HepG2 (cell line): ENCODE measurements at regions not wholly inside any gene's neighbourhood (a gene's known extent, or its start where the extent isn't known, plus 50 kb on each side); places are given as distances from the start of the nearest gene placed in this dataset.
A peak's percentile ranks its signal among the peaks of the same experiment; 100 is the strongest.

Source experiments
- ATAC-seq: fragments of 200-7000 bp; cut with Tn5 transposase; 3 replicates; pipeline ENCODE4 v1.9.1; 2020; ENCODE audit warnings: mild to moderate bottlenecking, moderate library complexity
- BruUV-seq: library from RNA; stranded (reverse); fragments of 400-500 nt; replicated peaks from 2 replicates; lab custom pipeline; 2021; lab: Mats Ljungman, UMichigan
- CTCF ChIA-PET: fragments of 300-600 bp; formaldehyde crosslinking; extraction: SDS; loops from one replicate; lab custom pipeline; 2021; ENCODE audit warnings: low total read pairs, inconsistent platforms, low intra/inter-chr PET ratio; lab: Yijun Ruan, JAX
- POLR2A ChIA-PET: fragments of 350-600 bp; sonication (Branson Sonifier 250); formaldehyde crosslinking; loops from one replicate; lab custom pipeline; 2020; ENCODE audit warnings: antibody characterized with exemption, inconsistent platforms; lab: Yijun Ruan, JAX
- DNase-seq: peaks from one replicate; pipeline ENCODE4 v3.0.0-alpha.2; 2015; ENCODE audit warnings: low spot score
- FAIRE-seq: peaks from 3 replicates; lab custom pipeline; 2011; peaks lifted over from hg19 to GRCh38; lab: Jason Lieb, UNC
- H2AFZ ChIP-seq: one replicate; pipeline ENCODE4 v1.6.1; 2011; ENCODE audit warnings: low read length, inconsistent platforms
- H3K27ac ChIP-seq: fragments of 300-600 bp; 3 replicates; pipeline ENCODE4 v1.8.0; 2011; ENCODE audit warnings: mixed run types, mild to moderate bottlenecking, mixed read lengths, low read length, inconsistent platforms; ENCODE audit not compliant: insufficient read depth; ENCODE audit errors: extremely low read length
- H3K27me3 ChIP-seq, 2 experiments: fragments of 200-600 bp in 1 of 2; 2 replicates in 1 of 2; 3 replicates in 1 of 2; pipeline versions ENCODE4 v1.6.0 to v1.8.0; 2011; ENCODE audit warnings: low read length in 2 of 2, mild to moderate bottlenecking in 2 of 2, moderate library complexity in 2 of 2, inconsistent platforms in 1 of 2; ENCODE audit not compliant: insufficient read depth in 2 of 2, control insufficient read depth in 1 of 2
- H3K36me3 ChIP-seq, 2 experiments: fragments of 200-600 bp in 1 of 2; replicated peaks in 1 of 2; 2 replicates in 1 of 2; 3 replicates in 1 of 2; pipeline versions ENCODE4 v1.5.1 to v1.8.0; 2011; ENCODE audit warnings: low read length in 2 of 2, inconsistent platforms in 1 of 2; ENCODE audit not compliant: insufficient read depth in 2 of 2, control insufficient read depth in 1 of 2
- H3K4me1 ChIP-seq: 2 replicates; pipeline ENCODE4 v1.5.1; 2012; ENCODE audit warnings: low read length, inconsistent platforms; ENCODE audit not compliant: insufficient read depth
- H3K4me2 ChIP-seq: 2 replicates; pipeline ENCODE4 v1.6.0; 2011; ENCODE audit warnings: low read depth, low read length, inconsistent platforms
- H3K4me3 ChIP-seq, 3 experiments: fragments of 200-600 bp in 1 of 3; sonication (generic), shearing (Covaris generic) in 1 of 3; replicated peaks in 1 of 3; 2 replicates each; pipeline ENCODE4 v1.5.1; 2011 to 2016; ENCODE audit warnings: low read length in 3 of 3, inconsistent platforms in 2 of 3, low read depth in 2 of 3, mild to moderate bottlenecking in 2 of 3, control low read depth in 1 of 3, mixed read lengths in 1 of 3; ENCODE audit not compliant: insufficient read depth in 1 of 3
- H3K79me2 ChIP-seq: one replicate; pipeline ENCODE4 v1.6.1; 2011; ENCODE audit warnings: low read length, inconsistent platforms; ENCODE audit not compliant: insufficient read depth
- H3K9ac ChIP-seq: 2 replicates; pipeline ENCODE4 v1.6.0; 2011; ENCODE audit warnings: mild to moderate bottlenecking, low read depth, low read length, inconsistent platforms; ENCODE audit not compliant: insufficient read depth
- H3K9me3 ChIP-seq: 2 replicates; pipeline ENCODE4 v1.5.1; 2012; ENCODE audit warnings: mild to moderate bottlenecking, low read length
- H4K20me1 ChIP-seq: 2 replicates; pipeline ENCODE4 v1.6.0; 2011; ENCODE audit warnings: inconsistent platforms, mild to moderate bottlenecking, low read length, moderate library complexity; ENCODE audit not compliant: insufficient read depth
- FOXA3 ChIP-seq: IDR thresholded peaks from 2 replicates; pipeline ENCODE4 v1.6.1; 2016; ENCODE audit warnings: missing genetic modification reagents, missing compliant biosample characterization
- JDP2 ChIP-seq: sonication (generic); formaldehyde crosslinking; IDR thresholded peaks from 2 replicates; pipeline ENCODE4 v1.8.1; 2022; ENCODE audit warnings: missing genetic modification reagents, borderline replicate concordance
- MAF1 ChIP-seq: sonication (generic); formaldehyde crosslinking; IDR thresholded peaks from 2 replicates; pipeline ENCODE4 v1.5.0; 2020; ENCODE audit warnings: missing genetic modification reagents, borderline replicate concordance
- RFX1 ChIP-seq: fragments of 450-650 bp; IDR thresholded peaks from 2 replicates; pipeline ENCODE4 v1.6.1; 2017
- SMAD9 ChIP-seq: sonication (generic); formaldehyde crosslinking; IDR thresholded peaks from 2 replicates; pipeline ENCODE4 v1.5.1; 2020; ENCODE audit warnings: mild to moderate bottlenecking, missing genetic modification reagents
- TCF12 ChIP-seq, 2 experiments: fragments of 450-650 bp in 1 of 2; sonication (generic) in 1 of 2; formaldehyde crosslinking in 1 of 2; IDR thresholded peaks; 2 replicates each; pipeline versions ENCODE4 v1.6.1 to v1.8.0; 2017 to 2022; ENCODE audit warnings: antibody characterized with exemption in 1 of 2, mild to moderate bottlenecking in 1 of 2, missing genetic modification reagents in 1 of 2, moderate library complexity in 1 of 2
- TEF ChIP-seq: sonication (generic); formaldehyde crosslinking; IDR thresholded peaks from 2 replicates; pipeline ENCODE4 v1.5.0; 2020; ENCODE audit warnings: missing genetic modification reagents
- ZHX1 ChIP-seq: sonication (generic); formaldehyde crosslinking; IDR thresholded peaks from 2 replicates; pipeline ENCODE4 v1.8.1; 2022; ENCODE audit warnings: low read depth, mild to moderate bottlenecking, missing genetic modification reagents
- ZNF101 ChIP-seq: sonication (generic); formaldehyde crosslinking; IDR thresholded peaks from 2 replicates; pipeline ENCODE4 v1.4.0; 2020; ENCODE audit warnings: mild to moderate bottlenecking, low read depth, missing genetic modification reagents, borderline replicate concordance
- ZNF550 ChIP-seq: sonication (generic); formaldehyde crosslinking; IDR thresholded peaks from 2 replicates; pipeline ENCODE4 v1.4.0; 2020; ENCODE audit warnings: mild to moderate bottlenecking, missing genetic modification reagents, borderline replicate concordance
- ZNF687 ChIP-seq: sonication (generic); formaldehyde crosslinking; IDR thresholded peaks from 2 replicates; pipeline ENCODE4 v1.5.1; 2020; ENCODE audit warnings: mild to moderate bottlenecking, missing genetic modification reagents, moderate library complexity
- WGBS: methylation state at CpG from one replicate; pipeline ENCODE4 v1.1.6; 2017; ENCODE audit warnings: low lambda C conversion rate; 5-methylcytosine and 5-hydroxymethylcytosine counted together
- in situ Hi-C: cut with HindIII; loops from 2 replicates; pipeline ENCODE4 v1.10.0; 2017; ENCODE audit warnings: low pct_unique_long_range_greater_than_20kb; ENCODE audit not compliant: extremely low pct_ligation_motif_present
- intact Hi-C: fragments of 100-400 bp; cut with micrococcal nuclease; formaldehyde crosslinking; loops from one replicate; pipeline ENCODE4 v1.10.0; 2022; ENCODE audit not compliant: unreplicated experiment

GRCh38 chr17:13883659-13884058 lies 185.6 kb upstream of the COX10 start:
- intact Hi-C loops: no loop called here
- WGBS: 18% methylated on average over 3 of the region's 3 CpGs

GRCh38 chr17:13884347-13884746 lies 185.0 kb upstream of the COX10 start:
- Histone ChIP-seq H3K9me3 (no peaks in the 10 kb centered on the region), H3K79me2 (no peaks in the 10 kb centered on the region), H3K4me2 (no peak overlapping the region), H4K20me1 (no peaks in the 10 kb centered on the region), H3K36me3 (no peaks in the 10 kb centered on the region), H3K4me3 (no peak overlapping the region), H3K27ac (no peak overlapping the region), H2AFZ (no peak overlapping the region), H3K27me3 (no peaks in the 10 kb centered on the region), H3K4me1 (peaks cover 16% of the 10 kb centered on the region; the same call in 1 of the 2 replicates), H3K9ac (no peak overlapping the region)
- ATAC-seq (peak; percentile 70), FAIRE-seq (no peak), DNase-seq (no peak)
- intact Hi-C loops (no loop called here), in situ Hi-C loops (no loop called here)
- ChIA-PET POLR2A (no interaction called here), CTCF (no interaction called here)
- BruUV-seq: no TSS peak
- 48% methylated on average over 2 of the region's 2 CpGs for WGBS
- no peak for TF ChIP-seq RFX1
- TF ChIP-seq ZHX1 (CRISPR knock-in tag): no peak
- no peak for TF ChIP-seq SMAD9 (CRISPR knock-in tag)
- TF ChIP-seq JDP2 (CRISPR knock-in tag): no peak
- no peak for TF ChIP-seq TCF12 (IDR thresholded peaks at IDR 0.05)
- no peak for TF ChIP-seq TCF12 (CRISPR knock-in tag; IDR thresholded peaks at IDR 0.05)
- TF ChIP-seq ZNF101: no peak
- TF ChIP-seq MAF1 (CRISPR knock-in tag): no peak
- TF ChIP-seq FOXA3 (CRISPR knock-in tag): peak; percentile 78
- no peak for TF ChIP-seq ZNF687 (CRISPR knock-in tag)
- no peak for TF ChIP-seq TEF (CRISPR knock-in tag)

More at GRCh38 chr17:13883659-13884058, 185.6 kb upstream of the COX10 start:
- in situ Hi-C loops: no loop called here
- Histone ChIP-seq H3K4me3 (no peak overlapping the region), H3K27ac (no peak overlapping the region), H2AFZ (no peak overlapping the region), H3K4me1 (peaks cover 16% of the 10 kb centered on the region; the same call in 1 of the 2 replicates), H4K20me1 (no peaks in the 10 kb centered on the region), H3K9ac (no peak overlapping the region), H3K9me3 (no peaks in the 10 kb centered on the region), H3K27me3 (no peaks in the 10 kb centered on the region), H3K79me2 (no peaks in the 10 kb centered on the region), H3K4me2 (no peak overlapping the region), H3K36me3 (no peaks in the 10 kb centered on the region)
- DNase-seq: no peak
- TF ChIP-seq ZNF550 (CRISPR knock-in tag): no peak
- BruUV-seq: no TSS peak
- ATAC-seq: no peak
- no peak for FAIRE-seq
- ChIA-PET CTCF (no interaction called here), POLR2A (no interaction called here)
